ENCODE measurements at regions not wholly inside any gene's neighbourhood (a gene's known extent, or its start where the extent isn't known, plus 50 kb on each side); places are given as distances from the start of the nearest gene placed in this dataset.
A peak's percentile ranks its signal among the peaks of the same experiment; 100 is the strongest.

GRCh38 chr2:37786854-37787253 lies 115.4 kb upstream of the CDC42EP3 start:
- no peak overlapping the region for H3K4me3 ChIP-seq (ENCODE audit: low read depth, low read length)
- H3K9me3 ChIP-seq: no peaks in the 10 kb centered on the region; the same call in 1 of the 2 replicates
- DNase-seq: peak; percentile 53
- no peaks in the 10 kb centered on the region for H3K36me3 ChIP-seq
- TF ChIP-seq CTCF (IDR thresholded peaks at IDR 0.05; ENCODE audit: low read depth, low read length): no peak
- no peaks in the 10 kb centered on the region for H3K27me3 ChIP-seq
- H3K4me1 ChIP-seq: peaks cover 29% of the 10 kb centered on the region

GRCh38 chr2:37788602-37789209 lies 117.3 kb upstream of the CDC42EP3 start:
- no peaks in the 10 kb centered on the region for H3K36me3 ChIP-seq
- no peak for TF ChIP-seq CTCF (IDR thresholded peaks at IDR 0.05; ENCODE audit: low read depth, low read length)
- H3K9me3 ChIP-seq: peaks cover under 1% of the 10 kb centered on the region; the same call in 1 of the 2 replicates
- H3K27me3 ChIP-seq: no peaks in the 10 kb centered on the region
- no peak for DNase-seq
- H3K4me1 ChIP-seq: peaks cover 24% of the 10 kb centered on the region
- no peak overlapping the region for H3K4me3 ChIP-seq (ENCODE audit: low read depth, low read length)

GRCh38 chr2:37790019-37790418 lies 118.6 kb upstream of the CDC42EP3 start:
- no peak for TF ChIP-seq CTCF (IDR thresholded peaks at IDR 0.05; ENCODE audit: low read depth, low read length)
- H3K27me3 ChIP-seq: no peaks in the 10 kb centered on the region
- peaks cover 3% of the 10 kb centered on the region; the same call in 1 of the 2 replicates for H3K9me3 ChIP-seq
- H3K36me3 ChIP-seq: no peaks in the 10 kb centered on the region
- no peak for DNase-seq
- H3K4me1 ChIP-seq: peaks cover 16% of the 10 kb centered on the region
- no peak overlapping the region for H3K4me3 ChIP-seq (ENCODE audit: low read depth, low read length)

GRCh38 chr2:37790462-37790861 lies 119.0 kb upstream of the CDC42EP3 start:
- peaks cover 12% of the 10 kb centered on the region for H3K4me1 ChIP-seq
- H3K4me3 ChIP-seq (ENCODE audit: low read depth, low read length): no peak overlapping the region
- H3K9me3 ChIP-seq: peaks cover 3% of the 10 kb centered on the region; the same call in 1 of the 2 replicates
- no peaks in the 10 kb centered on the region for H3K27me3 ChIP-seq
- no peak for DNase-seq
- TF ChIP-seq CTCF (IDR thresholded peaks at IDR 0.05; ENCODE audit: low read depth, low read length): no peak
- H3K36me3 ChIP-seq: no peaks in the 10 kb centered on the region

GRCh38 chr2:37792366-37792765 lies 120.9 kb upstream of the CDC42EP3 start:
- no peak for TF ChIP-seq CTCF (IDR thresholded peaks at IDR 0.05; ENCODE audit: low read depth, low read length)
- H3K36me3 ChIP-seq: no peaks in the 10 kb centered on the region
- H3K9me3 ChIP-seq: peaks cover 3% of the 10 kb centered on the region; the same call in 1 of the 2 replicates
- no peak for DNase-seq
- peaks cover 6% of the 10 kb centered on the region; the same call in 1 of the 2 replicates for H3K4me1 ChIP-seq
- H3K4me3 ChIP-seq (ENCODE audit: low read depth, low read length): no peak overlapping the region
- H3K27me3 ChIP-seq: no peaks in the 10 kb centered on the region

- no peaks in the 10 kb centered on the region for H3K27me3 ChIP-seq
- H3K36me3 ChIP-seq: no peaks in the 10 kb centered on the region
- H3K4me1 ChIP-seq: peaks cover 6% of the 10 kb centered on the region; the same call in 1 of the 2 replicates
- H3K4me3 ChIP-seq (ENCODE audit: low read depth, low read length): no peak overlapping the region
- TF ChIP-seq CTCF (IDR thresholded peaks at IDR 0.05; ENCODE audit: low read depth, low read length): no peak
- DNase-seq: no peak
- peaks cover 3% of the 10 kb centered on the region; the same call in 1 of the 2 replicates for H3K9me3 ChIP-seq
Measured at GRCh38 chr2:37793004-37793403, 121.6 kb upstream of the CDC42EP3 start.

Measured in BE2C (cell line).